Lower lobe of right lung (tissue), 2 donors: ENCODE measurements at regions not wholly inside any gene's neighbourhood (a gene's known extent, or its start where the extent isn't known, plus 50 kb on each side); places are given as distances from the start of the nearest gene placed in this dataset.

Source experiments
- ATAC-seq, 2 donors: fragments of 200-7000 bp; cut with Tn5 transposase; one replicate each; pipeline ENCODE4 v1.9.1; 2020 to 2022; ENCODE audit warnings: mild to moderate bottlenecking in 2 of 2, moderate library complexity in 2 of 2
- DNase-seq: peaks from one replicate; pipeline ENCODE4 v3.0.0-alpha.2; 2020
- H3K27ac ChIP-seq: fragments of 200-600 bp; one replicate; pipeline ENCODE4 v1.8.0; 2022
- H3K27me3 ChIP-seq: fragments of 200-600 bp; one replicate; pipeline ENCODE4 v1.8.0; 2022; ENCODE audit warnings: low read depth
- H3K36me3 ChIP-seq: fragments of 200-600 bp; one replicate; pipeline ENCODE4 v1.8.0; 2022; ENCODE audit warnings: mild to moderate bottlenecking
- H3K4me1 ChIP-seq: fragments of 200-600 bp; one replicate; pipeline ENCODE4 v1.8.0; 2022
- H3K4me3 ChIP-seq: fragments of 200-600 bp; one replicate; pipeline ENCODE4 v1.8.0; 2022; ENCODE audit warnings: mild to moderate bottlenecking
- H3K9me3 ChIP-seq: fragments of 200-600 bp; one replicate; pipeline ENCODE4 v1.8.0; 2022
- intact Hi-C: fragments of 100-400 bp; cut with DNase I; formaldehyde crosslinking; loops from one replicate; pipeline ENCODE4 v1.11.0; 2022
- TF ChIP-seq, protein P1 (sequence below): fragments of 200-600 bp; IDR thresholded peaks from one replicate; pipeline ENCODE4 v1.8.0; 2022; ENCODE audit warnings: antibody characterized with exemption, mild to moderate bottlenecking
- donor health status: DM: no; HTN: yes; CAD: no; lungs with severe emphysema.

- intact Hi-C loops, result no loop called here
- Histone ChIP-seq H3K27me3 (no peaks in the 10 kb centered on the region), H3K4me3 (no peak overlapping the region), H3K27ac (no peak overlapping the region), H3K9me3 (no peaks in the 10 kb centered on the region), H3K36me3 (no peaks in the 10 kb centered on the region), H3K4me1 (no peaks in the 10 kb centered on the region)
- DNase-seq (no peak), ATAC-seq (no peak)
- TF ChIP-seq, protein P1, sequence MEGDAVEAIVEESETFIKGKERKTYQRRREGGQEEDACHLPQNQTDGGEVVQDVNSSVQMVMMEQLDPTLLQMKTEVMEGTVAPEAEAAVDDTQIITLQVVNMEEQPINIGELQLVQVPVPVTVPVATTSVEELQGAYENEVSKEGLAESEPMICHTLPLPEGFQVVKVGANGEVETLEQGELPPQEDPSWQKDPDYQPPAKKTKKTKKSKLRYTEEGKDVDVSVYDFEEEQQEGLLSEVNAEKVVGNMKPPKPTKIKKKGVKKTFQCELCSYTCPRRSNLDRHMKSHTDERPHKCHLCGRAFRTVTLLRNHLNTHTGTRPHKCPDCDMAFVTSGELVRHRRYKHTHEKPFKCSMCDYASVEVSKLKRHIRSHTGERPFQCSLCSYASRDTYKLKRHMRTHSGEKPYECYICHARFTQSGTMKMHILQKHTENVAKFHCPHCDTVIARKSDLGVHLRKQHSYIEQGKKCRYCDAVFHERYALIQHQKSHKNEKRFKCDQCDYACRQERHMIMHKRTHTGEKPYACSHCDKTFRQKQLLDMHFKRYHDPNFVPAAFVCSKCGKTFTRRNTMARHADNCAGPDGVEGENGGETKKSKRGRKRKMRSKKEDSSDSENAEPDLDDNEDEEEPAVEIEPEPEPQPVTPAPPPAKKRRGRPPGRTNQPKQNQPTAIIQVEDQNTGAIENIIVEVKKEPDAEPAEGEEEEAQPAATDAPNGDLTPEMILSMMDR, result no peak
Observed at GRCh38 chr5:111853748-111854147, 96.8 kb upstream of the NREP start.

GRCh38 chr5:111851631-111852548 is 94.9 kb upstream of the NREP start:
- no peaks in the 10 kb centered on the region for H3K36me3 ChIP-seq
- no peak overlapping the region for H3K27ac ChIP-seq
- ATAC-seq, result no peak
- H3K4me1 ChIP-seq, result no peaks in the 10 kb centered on the region
- H3K27me3 ChIP-seq, result no peaks in the 10 kb centered on the region
- H3K9me3 ChIP-seq, result no peaks in the 10 kb centered on the region
- DNase-seq, result no peak
- TF ChIP-seq, protein P1, result no peak
- H3K4me3 ChIP-seq, result no peak overlapping the region
- intact Hi-C loops, result no loop called here

DNA sequence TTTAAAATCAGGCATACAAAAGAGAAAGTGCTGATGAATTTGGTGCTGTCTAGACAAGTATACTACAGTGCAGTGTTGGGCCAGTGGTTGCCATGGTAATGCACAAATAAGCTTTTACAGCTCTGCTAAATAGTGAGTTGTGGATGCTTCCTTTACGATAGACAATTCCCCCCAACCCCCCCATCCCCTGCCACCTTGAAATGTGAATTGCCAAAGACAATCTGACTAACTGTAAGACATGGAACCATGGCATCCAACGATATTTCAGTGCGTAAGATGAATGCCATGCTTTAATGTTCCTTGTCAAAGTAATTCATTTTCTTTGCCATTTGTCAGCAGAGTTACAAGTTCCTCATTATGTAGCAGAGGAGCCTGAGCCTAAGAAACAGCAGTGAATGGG is 91.5 kb upstream of the NREP start:
- Histone ChIP-seq H3K27ac (no peak overlapping the region), H3K27me3 (no peaks in the 10 kb centered on the region), H3K9me3 (no peaks in the 10 kb centered on the region), H3K4me3 (no peak overlapping the region), H3K36me3 (no peaks in the 10 kb centered on the region), H3K4me1 (no peaks in the 10 kb centered on the region)
- ATAC-seq (no peak), DNase-seq (no peak)
- intact Hi-C loops, result no loop called here
- TF ChIP-seq, protein P1, result no peak

GRCh38 chr5:111847052-111847925 is 90.3 kb upstream of the NREP start:
- Histone ChIP-seq H3K4me1 (no peaks in the 10 kb centered on the region), H3K27ac (no peak overlapping the region), H3K27me3 (no peaks in the 10 kb centered on the region), H3K4me3 (no peak overlapping the region), H3K36me3 (no peaks in the 10 kb centered on the region), H3K9me3 (no peaks in the 10 kb centered on the region)
- intact Hi-C loops, result no loop called here
- DNase-seq, result no peak
- TF ChIP-seq, protein P1, result no peak
- no peak for ATAC-seq

GRCh38 chr5:111840036-111840674 is 83.2 kb upstream of the NREP start:
- TF ChIP-seq, protein P1, result no peak
- Histone ChIP-seq H3K27ac (no peak overlapping the region), H3K36me3 (no peaks in the 10 kb centered on the region), H3K4me1 (no peaks in the 10 kb centered on the region), H3K4me3 (no peak overlapping the region), H3K9me3 (no peaks in the 10 kb centered on the region), H3K27me3 (no peaks in the 10 kb centered on the region)
- no peak for ATAC-seq
- intact Hi-C loops, result no loop called here
- DNase-seq, result no peak
